Neural cell (in vitro differentiated cells): ENCODE measurements at regions not wholly inside any gene's neighbourhood (a gene's known extent, or its start where the extent isn't known, plus 50 kb on each side); places are given as distances from the start of the nearest gene placed in this dataset.

ENCODE experiments used
- H2AFZ ChIP-seq: fragments of 200-600, 300-800 bp; sonication (generic), shearing (Covaris generic); 2 replicates; pipeline ENCODE4 v1.6.0; 2014; ENCODE audit warnings: low read depth, mild to moderate bottlenecking, antibody characterized with exemption, low read length, moderate library complexity
- H3F3A ChIP-seq: fragments of 200-600 bp; shearing (Covaris generic); 2 replicates; pipeline ENCODE4 v1.6.1; 2016; ENCODE audit warnings: mild to moderate bottlenecking, moderate library complexity, mixed read lengths, antibody characterized with exemption, low read length; ENCODE audit not compliant: insufficient read depth, poor library complexity, severe bottlenecking
- H3K27ac ChIP-seq: fragments of 200-600, 300-800 bp; sonication (generic), shearing (Covaris generic); 2 replicates; pipeline ENCODE4 v1.5.1; 2014; ENCODE audit warnings: mild to moderate bottlenecking, low read length, moderate library complexity
- H3K27me3 ChIP-seq: fragments of 300-800, 200-600 bp; sonication (generic), shearing (Covaris generic); 2 replicates; pipeline ENCODE4 v1.6.0; 2014; ENCODE audit warnings: mild to moderate bottlenecking, low read depth, low read length, moderate library complexity; ENCODE audit not compliant: insufficient read depth
- H3K36me3 ChIP-seq: fragments of 300-800, 200-600 bp; sonication (generic), shearing (Covaris generic); 2 replicates; pipeline ENCODE4 v1.5.1; 2014; ENCODE audit warnings: mild to moderate bottlenecking, antibody characterized with exemption, low read length, moderate library complexity; ENCODE audit not compliant: insufficient read depth
- H3K4me2 ChIP-seq: fragments of 300-800, 200-600 bp; sonication (generic), shearing (Covaris generic); 2 replicates; pipeline ENCODE4 v1.6.0; 2014; ENCODE audit warnings: mild to moderate bottlenecking, low read length
- H3K4me3 ChIP-seq: fragments of 300-800, 200-600 bp; sonication (generic), shearing (Covaris generic); 2 replicates; pipeline ENCODE4 v1.5.1; 2014; ENCODE audit warnings: mild to moderate bottlenecking, low read length, moderate library complexity
- H3K79me2 ChIP-seq: fragments of 200-600 bp; shearing (Covaris generic); replicated peaks from 2 replicates; pipeline ENCODE4 v1.6.0; 2014; ENCODE audit warnings: mild to moderate bottlenecking, low read length, moderate library complexity; ENCODE audit not compliant: insufficient read depth
- H3K9ac ChIP-seq: fragments of 300-800, 200-600 bp; sonication (generic), shearing (Covaris generic); 2 replicates; pipeline ENCODE4 v1.6.1; 2016; ENCODE audit warnings: mild to moderate bottlenecking, low read length, mixed read lengths
- H3K9me2 ChIP-seq: fragments of 200-600 bp; shearing (Covaris generic); 2 replicates; pipeline ENCODE4 v1.6.1; 2016; ENCODE audit warnings: mild to moderate bottlenecking, low read length, mixed read lengths; ENCODE audit not compliant: insufficient read depth
- H3K9me3 ChIP-seq: fragments of 200-600, 300-800 bp; sonication (generic), shearing (Covaris generic); 2 replicates; pipeline ENCODE4 v1.6.1; 2016; ENCODE audit warnings: mild to moderate bottlenecking, mixed run types, low read length, moderate library complexity, mixed read lengths
- H4K20me1 ChIP-seq: fragments of 200-600 bp; shearing (Covaris generic); 2 replicates; pipeline ENCODE4 v1.6.1; 2016; ENCODE audit warnings: mild to moderate bottlenecking, mixed run types; ENCODE audit not compliant: insufficient read depth
- CTCF ChIP-seq: fragments of 450-650 bp; IDR thresholded peaks from 2 replicates; pipeline ENCODE4 v1.5.1; 2014; ENCODE audit warnings: antibody characterized with exemption, mild to moderate bottlenecking, moderate library complexity; ENCODE audit not compliant: poor library complexity, severe bottlenecking
- EP300 ChIP-seq: fragments of 450-650 bp; conservative IDR thresholded peaks from 2 replicates; pipeline ENCODE4 v1.6.1; 2014; ENCODE audit warnings: antibody characterized with exemption, mild to moderate bottlenecking, moderate library complexity; ENCODE audit not compliant: poor library complexity, severe bottlenecking
- EZH2 ChIP-seq: fragments of 200-600, 300-800 bp; shearing (Covaris generic), sonication (generic); IDR thresholded peaks from 2 replicates; pipeline ENCODE4 v1.6.1; 2014; ENCODE audit warnings: antibody characterized with exemption, low read length, borderline replicate concordance, mild to moderate bottlenecking; ENCODE audit not compliant: insufficient read depth, poor library complexity, severe bottlenecking
- MXI1 ChIP-seq: fragments of 450-650 bp; conservative IDR thresholded peaks from 2 replicates; pipeline ENCODE4 v1.6.1; 2014; ENCODE audit warnings: antibody characterized with exemption, mild to moderate bottlenecking; ENCODE audit not compliant: poor library complexity, severe bottlenecking
- POLR2AphosphoS5 ChIP-seq: IDR thresholded peaks from 2 replicates; pipeline ENCODE4 v1.6.1; 2012
- RAD21 ChIP-seq: fragments of 450-650 bp; conservative IDR thresholded peaks from 2 replicates; pipeline ENCODE4 v1.6.1; 2014; ENCODE audit warnings: antibody characterized with exemption, mild to moderate bottlenecking, moderate library complexity
- REST ChIP-seq: IDR thresholded peaks from 2 replicates; pipeline ENCODE4 v1.6.1; 2012; ENCODE audit warnings: borderline replicate concordance
- SMC3 ChIP-seq: fragments of 450-650 bp; conservative IDR thresholded peaks from 2 replicates; pipeline ENCODE4 v1.6.1; 2014; ENCODE audit warnings: antibody characterized with exemption, mild to moderate bottlenecking, moderate library complexity; ENCODE audit not compliant: poor library complexity
- TAF1 ChIP-seq: IDR thresholded peaks from 2 replicates; pipeline ENCODE4 v1.6.1; 2012; ENCODE audit warnings: low read depth

- TF ChIP-seq TAF1 (no peak), EP300 (no peak), CTCF (no peak), EZH2 (no peak), REST (no peak), RAD21 (no peak), POLR2AphosphoS5 (no peak)
- no peak overlapping the region for H3K27ac ChIP-seq
- no peaks in the 10 kb centered on the region for H3K36me3 ChIP-seq
- no peak overlapping the region for H2AFZ ChIP-seq
- H3K27me3 ChIP-seq = no peaks in the 10 kb centered on the region
- H3K9ac ChIP-seq = no peak overlapping the region
- H3K4me2 ChIP-seq = no peak overlapping the region
- no peaks in the 10 kb centered on the region for H3K9me2 ChIP-seq
- H3F3A ChIP-seq = no peaks in the 10 kb centered on the region
- no peaks in the 10 kb centered on the region for H3K9me3 ChIP-seq
- H3K4me3 ChIP-seq = no peak overlapping the region
- H4K20me1 ChIP-seq = no peaks in the 10 kb centered on the region
- H3K79me2 ChIP-seq = no peaks in the 10 kb centered on the region
Measured at GRCh38 chrX:121831601-121832000, 784.2 kb downstream of the GLUD2 start.

GRCh38 chrX:121832446-121832845 is 785.0 kb downstream of the GLUD2 start:
- Histone ChIP-seq H3K79me2 (no peaks in the 10 kb centered on the region), H3K9ac (no peak overlapping the region), H3K4me2 (no peak overlapping the region), H4K20me1 (no peaks in the 10 kb centered on the region), H3K36me3 (no peaks in the 10 kb centered on the region), H3K9me2 (no peaks in the 10 kb centered on the region), H3K27ac (no peak overlapping the region), H3K4me3 (no peak overlapping the region), H3K9me3 (no peaks in the 10 kb centered on the region), H3F3A (no peaks in the 10 kb centered on the region), H2AFZ (no peak overlapping the region), H3K27me3 (no peaks in the 10 kb centered on the region)
- no peak for TF ChIP-seq RAD21

DNA sequence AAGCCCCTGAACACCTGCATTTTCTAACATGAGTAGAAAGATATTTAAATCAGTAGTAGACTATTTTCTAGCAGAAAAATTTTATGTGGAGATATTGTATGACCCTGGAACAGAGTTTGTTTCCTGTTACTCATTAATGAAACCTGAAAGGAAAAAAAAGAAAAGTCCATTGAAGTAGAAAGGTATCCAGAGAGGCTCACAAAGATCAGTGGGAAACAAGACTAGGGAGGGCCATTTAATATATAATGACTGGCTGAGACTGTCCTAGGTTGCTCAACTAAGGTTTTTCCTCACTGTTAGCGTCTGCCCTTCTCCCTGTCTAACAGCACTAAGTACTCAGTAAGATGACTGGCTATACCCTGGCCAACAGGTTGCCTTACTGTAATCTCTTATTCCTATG is 788.6 kb downstream of the GLUD2 start:
- Histone ChIP-seq H3K79me2 (no peaks in the 10 kb centered on the region), H3K4me3 (no peak overlapping the region), H3K27ac (no peak overlapping the region), H3K4me2 (no peak overlapping the region), H3K36me3 (no peaks in the 10 kb centered on the region), H3K9ac (no peak overlapping the region), H3K9me2 (no peaks in the 10 kb centered on the region), H3F3A (no peaks in the 10 kb centered on the region), H2AFZ (no peak overlapping the region), H4K20me1 (no peaks in the 10 kb centered on the region), H3K9me3 (no peaks in the 10 kb centered on the region), H3K27me3 (no peaks in the 10 kb centered on the region)
- TF ChIP-seq REST (no peak), SMC3 (no peak), EZH2 (no peak), RAD21 (no peak), TAF1 (no peak), MXI1 (no peak), EP300 (no peak), CTCF (no peak), POLR2AphosphoS5 (no peak)
